Loucy (cell line): ENCODE measurements at regions not wholly inside any gene's neighbourhood (a gene's known extent, or its start where the extent isn't known, plus 50 kb on each side); places are given as distances from the start of the nearest gene placed in this dataset.

ENCODE experiments used
- CTCF ChIP-seq: fragments of 200-600 bp; sonication (generic); conservative IDR thresholded peaks from 2 replicates; pipeline ENCODE4 v1.5.1; 2014; ENCODE audit warnings: mild to moderate bottlenecking, antibody characterized with exemption, low read length
- EZH2phosphoT487 ChIP-seq: fragments of 200-600 bp; IDR thresholded peaks from 2 replicates; pipeline ENCODE4 v1.6.1; 2018; ENCODE audit warnings: antibody characterized with exemption, mild to moderate bottlenecking, moderate library complexity, borderline replicate concordance

DNA sequence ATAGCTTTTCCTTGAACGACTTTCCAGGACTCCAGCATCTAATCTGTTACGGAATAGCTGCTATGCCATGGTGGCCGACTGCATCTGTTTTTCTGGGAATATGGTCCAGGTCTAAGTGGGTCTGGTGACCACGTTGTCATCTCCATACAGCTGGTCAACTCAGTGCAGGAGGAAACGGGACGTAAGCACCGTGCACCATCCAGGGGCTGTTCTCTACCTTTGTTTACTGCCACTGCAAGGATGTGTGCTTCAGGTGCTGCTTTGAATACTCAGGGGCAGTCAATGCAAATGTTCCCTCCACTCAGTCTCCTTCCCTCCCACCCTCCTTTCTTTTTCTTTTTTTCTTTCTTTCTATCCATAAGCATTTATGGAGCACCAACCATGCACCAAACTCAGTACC is 648.2 kb downstream of the VRK1 start:
- no peak for TF ChIP-seq CTCF
- no peak for TF ChIP-seq EZH2phosphoT487
